CD4-positive, alpha-beta T cell treated with Interferon gamma for 1 hour (primary cell): ENCODE measurements at regions not wholly inside any gene's neighbourhood (a gene's known extent, or its start where the extent isn't known, plus 50 kb on each side); places are given as distances from the start of the nearest gene placed in this dataset.
A peak's percentile ranks its signal among the peaks of the same experiment; 100 is the strongest.
"Not testable (repeated sequence)": the region's sequence is repeated elsewhere in the genome, so short reads cannot be mapped to it uniquely, and the experiment has no call there.

Experiments
- DNase-seq: peaks from one replicate; pipeline ENCODE4 v3.0.0-alpha.2; 2020

DNA sequence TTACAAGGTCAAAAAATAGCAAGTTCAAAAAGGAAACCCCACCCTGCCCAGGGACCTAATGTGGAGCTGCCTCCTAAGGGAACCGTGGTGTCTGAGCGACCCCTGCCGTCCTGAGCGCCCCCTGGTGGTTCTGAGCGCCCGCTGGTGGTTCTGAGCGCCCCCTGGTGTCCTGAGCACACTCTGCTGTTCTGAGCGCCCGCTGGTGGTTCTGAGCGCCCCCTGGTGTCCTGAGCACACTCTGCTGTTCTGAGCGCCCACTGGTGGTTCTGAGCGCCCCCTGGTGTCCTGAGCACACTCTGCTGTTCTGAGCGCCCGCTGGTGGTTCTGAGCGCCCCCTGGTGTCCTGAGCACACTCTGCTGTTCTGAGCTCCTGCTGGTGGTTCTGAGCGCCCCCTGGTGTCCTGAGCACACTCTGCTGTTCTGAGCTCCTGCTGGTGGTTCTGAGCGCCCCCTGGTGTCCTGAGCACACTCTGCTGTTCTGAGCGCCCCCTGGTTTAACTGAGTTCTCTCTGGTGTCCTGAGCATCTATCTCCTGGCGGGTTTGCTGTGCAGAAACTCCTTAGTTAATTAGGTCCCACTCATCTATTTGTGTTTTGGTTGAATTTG is 1137.5 kb downstream of the TMEM121 start:
- DNase-seq, result peak; percentile 79

- peak; percentile 5 for DNase-seq
Observed at GRCh38 chr14:106665814-106666213, 1139.4 kb downstream of the TMEM121 start.

DNA sequence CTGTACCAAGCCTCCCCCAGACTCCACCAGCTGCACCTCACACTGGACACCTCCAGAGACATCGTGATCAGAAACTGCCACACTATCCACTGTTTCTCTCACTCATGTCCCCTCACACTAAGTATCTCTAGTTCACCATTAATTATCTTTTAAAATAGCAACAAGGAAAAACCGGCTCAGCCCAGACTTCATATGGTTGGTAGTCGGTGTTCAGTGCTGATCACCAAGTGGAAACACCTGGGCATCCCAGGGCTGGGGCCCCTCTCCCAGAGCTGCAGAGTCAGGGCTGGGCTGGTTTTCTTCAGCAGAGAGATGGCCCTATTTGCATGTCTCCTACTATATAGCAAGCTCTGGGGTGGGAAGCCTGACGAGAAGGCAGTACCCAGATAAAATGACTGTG is 1140.0 kb downstream of the TMEM121 start:
- DNase-seq, result no peak

- no peak for DNase-seq
Observed at GRCh38 chr14:106670011-106670410, 1143.6 kb downstream of the TMEM121 start.

- DNase-seq, result not testable (repeated sequence)
Observed at GRCh38 chr14:106674093-106674492, 1147.7 kb downstream of the TMEM121 start.

- DNase-seq, result not testable (repeated sequence)
Observed at GRCh38 chr14:106674509-106675125, 1148.2 kb downstream of the TMEM121 start.

- DNase-seq, result not testable (repeated sequence)
Observed at GRCh38 chr14:106675716-106676115, 1149.3 kb downstream of the TMEM121 start.

- no peak for DNase-seq
Observed at GRCh38 chr14:106679776-106680175, 1153.4 kb downstream of the TMEM121 start.

DNA sequence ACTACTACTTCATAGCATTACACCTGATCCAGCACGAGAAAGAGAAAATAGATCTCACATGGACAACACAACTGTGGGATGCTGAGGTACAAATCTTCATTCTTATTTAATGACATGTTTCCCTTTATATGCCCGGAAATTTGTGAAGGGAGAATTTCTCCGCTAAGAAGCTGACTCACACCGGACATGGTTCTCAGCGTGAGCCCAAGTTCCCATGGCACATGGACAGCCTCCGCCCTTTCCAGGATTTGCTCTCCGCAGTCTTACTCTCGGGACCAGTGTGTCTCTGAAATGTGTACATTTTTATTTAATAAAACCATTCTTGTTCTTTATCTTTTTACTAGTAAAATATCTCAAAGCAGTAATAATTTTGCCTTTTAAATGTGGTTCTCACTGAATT is 1154.8 kb downstream of the TMEM121 start:
- DNase-seq, result no peak

- DNase-seq, result no peak
Observed at GRCh38 chr14:106681568-106681967, 1155.2 kb downstream of the TMEM121 start.

DNA sequence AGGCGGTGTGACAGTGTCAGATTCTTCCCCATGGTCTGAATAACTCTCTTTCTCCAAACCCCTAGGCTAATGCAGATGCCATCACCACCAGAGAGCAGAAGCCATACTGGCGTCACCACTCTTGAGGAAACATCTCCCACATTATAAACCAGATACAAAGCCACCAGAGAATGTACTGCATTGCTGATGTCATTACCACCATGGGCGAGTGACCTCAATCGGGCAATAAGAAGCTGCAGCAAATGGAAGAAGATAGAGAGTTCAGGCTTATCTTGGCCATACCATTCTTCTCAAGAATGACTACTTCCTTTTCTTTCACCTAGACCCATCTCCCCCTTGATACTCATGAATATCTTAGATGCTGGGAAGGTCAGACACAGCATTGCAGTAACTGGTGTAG is 1157.2 kb downstream of the TMEM121 start:
- DNase-seq, result no peak

DNA sequence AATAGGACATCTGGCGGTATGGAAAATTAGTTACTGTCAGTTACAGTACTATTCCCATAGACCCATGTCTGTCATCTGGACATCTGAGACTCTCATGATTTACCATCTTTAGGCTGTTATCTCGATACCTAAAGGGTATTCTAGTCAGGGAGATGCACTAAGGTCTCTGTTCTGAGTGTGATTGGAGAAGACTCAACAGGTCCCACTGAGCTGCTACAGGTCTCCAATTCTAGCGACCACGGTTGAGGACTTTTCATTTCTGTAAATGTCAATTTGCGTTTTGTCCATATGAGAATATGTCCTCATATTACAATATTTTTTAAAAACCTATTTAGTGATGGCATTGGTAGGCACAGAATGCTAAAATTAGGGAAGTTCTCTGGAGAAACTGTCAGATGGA is 1160.2 kb downstream of the TMEM121 start:
- no peak for DNase-seq

DNA sequence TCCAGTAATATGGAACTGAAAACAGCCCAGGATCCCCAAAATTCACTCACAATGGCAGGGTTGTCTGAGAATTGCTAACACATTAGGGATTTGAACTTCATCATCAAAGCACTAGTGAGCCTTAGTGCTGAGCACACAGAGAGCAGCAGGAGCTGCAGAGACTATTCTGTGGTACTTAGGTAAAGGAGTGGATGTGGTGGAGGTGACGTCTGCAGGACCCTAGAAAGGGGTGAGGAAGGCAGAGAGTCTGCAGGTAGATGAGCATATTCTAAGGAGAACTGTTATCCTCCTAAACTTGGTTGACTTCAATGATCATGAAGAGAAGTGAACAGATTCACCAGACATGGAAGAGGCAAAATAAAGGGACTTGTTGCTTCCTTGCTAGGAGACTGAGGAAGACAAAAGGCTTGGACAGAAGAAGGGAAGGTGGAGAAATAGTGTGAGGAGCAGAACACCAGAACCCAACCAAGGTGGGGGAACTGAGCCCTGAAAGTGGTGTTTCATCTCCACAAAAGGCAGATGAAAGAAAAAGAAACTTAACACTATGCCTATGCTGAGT is 1164.0 kb downstream of the TMEM121 start:
- no peak for DNase-seq

DNA sequence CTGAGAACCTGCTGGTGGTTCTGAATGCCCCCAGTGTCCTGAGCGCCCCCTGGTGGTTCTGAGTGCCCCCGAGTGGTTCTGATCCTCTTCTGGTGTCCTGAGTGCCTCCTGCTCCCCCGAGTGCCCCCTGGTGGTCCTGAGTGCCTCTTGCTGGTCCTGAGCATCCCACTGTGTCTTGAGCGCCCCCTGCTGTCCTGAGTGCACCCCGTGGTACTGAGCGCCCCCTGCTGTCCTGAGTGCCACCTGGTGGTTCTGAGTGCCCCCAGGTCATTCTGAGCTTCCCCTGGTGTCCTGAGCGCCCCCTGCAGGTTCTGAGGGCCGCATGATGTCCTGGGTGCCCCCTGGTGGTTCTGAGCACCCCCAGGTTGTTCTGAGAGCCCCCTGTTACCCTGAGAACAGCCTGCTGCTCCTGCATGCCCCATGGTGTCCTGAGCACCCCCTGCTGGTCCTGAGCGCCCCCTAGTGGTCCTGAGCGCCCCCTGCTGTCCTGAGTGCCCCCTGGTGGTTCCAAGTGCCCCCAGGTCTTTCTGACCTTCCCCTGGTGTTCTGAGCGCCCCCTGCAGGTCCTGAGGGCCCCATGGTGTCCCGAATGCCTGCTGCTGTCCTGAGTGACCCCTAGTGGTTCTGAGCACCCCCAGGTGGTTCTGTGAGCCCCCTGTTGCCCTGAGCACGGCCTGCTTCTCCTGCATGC is 1165.4 kb downstream of the TMEM121 start:
- DNase-seq, result peak; percentile 63

GRCh38 chr14:106694638-106695393 is 1168.4 kb downstream of the TMEM121 start:
- peak; percentile 55 for DNase-seq

DNA sequence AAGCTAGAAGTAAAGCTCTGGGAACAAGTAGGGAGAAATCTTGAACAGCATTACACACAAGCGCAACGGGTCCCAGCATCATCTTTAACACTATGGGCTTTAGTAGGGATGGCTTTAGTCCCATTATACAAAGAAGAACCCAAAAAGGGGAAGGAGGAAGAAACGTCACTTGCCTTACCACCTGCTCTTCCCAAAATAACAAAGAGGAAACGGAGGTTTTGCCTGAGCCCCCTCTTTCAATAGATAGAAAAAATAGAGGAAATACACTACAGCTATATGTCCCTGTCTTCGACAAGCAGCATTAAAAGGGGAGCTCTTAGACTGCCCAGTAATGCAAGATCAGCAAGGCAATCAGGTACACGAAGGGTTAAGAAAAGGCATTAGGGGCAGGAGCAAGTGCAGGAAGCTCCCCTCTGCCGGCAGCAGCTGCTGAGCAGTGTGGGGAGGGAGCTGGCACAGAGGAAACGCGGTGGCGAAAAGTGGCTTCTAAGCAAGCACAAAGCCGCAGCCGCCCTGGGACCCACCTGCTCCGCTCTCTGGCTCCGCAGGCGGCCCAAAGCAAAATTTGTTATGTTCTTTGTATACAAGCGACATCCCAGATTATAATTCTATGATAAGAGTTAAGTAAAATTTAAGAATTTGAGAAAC is 1172.4 kb downstream of the TMEM121 start:
- not testable (repeated sequence) for DNase-seq

DNA sequence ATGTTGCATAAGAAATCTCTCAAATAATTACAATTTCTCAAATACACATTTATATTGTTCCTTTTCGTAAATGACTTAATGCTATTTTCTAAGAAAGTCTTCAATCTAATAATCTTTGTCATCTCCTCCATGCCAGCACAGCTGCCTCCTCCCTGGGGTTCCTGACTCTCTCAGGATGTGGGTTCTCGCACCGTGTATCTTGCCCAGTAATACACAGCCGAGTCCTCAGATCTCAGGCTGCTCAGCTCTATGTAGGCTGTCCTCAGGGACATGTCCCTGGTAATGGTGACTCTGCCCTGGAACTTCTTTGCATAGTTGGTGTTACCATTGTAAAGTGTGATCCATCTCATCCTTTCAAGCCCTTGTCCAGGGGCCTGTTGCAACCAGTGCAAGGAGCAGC is 1177.3 kb downstream of the TMEM121 start:
- DNase-seq, result not testable (repeated sequence)

GRCh38 chr14:106706488-106706887 is 1180.1 kb downstream of the TMEM121 start:
- not testable (repeated sequence) for DNase-seq

- not testable (repeated sequence) for DNase-seq
Observed at GRCh38 chr14:106710187-106710586, 1183.8 kb downstream of the TMEM121 start.

DNA sequence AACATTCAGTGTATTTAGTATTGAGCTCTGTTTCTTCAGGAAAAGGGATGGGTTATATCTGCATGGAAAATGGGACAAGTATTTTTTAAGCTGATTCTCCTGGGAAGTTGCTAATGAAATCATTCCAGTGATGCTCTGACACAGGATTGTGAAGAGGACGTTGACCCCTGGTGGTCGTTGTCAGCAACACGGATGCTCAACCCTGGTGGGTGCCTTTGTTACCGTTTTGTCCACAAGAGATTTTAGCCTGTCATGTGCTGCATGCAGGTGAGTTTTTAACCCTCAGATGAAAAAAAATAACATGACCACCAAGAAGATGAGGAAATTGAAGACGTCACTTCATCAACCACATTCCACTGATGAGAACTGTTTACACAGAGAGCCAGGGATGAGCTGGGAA is 1186.1 kb downstream of the TMEM121 start:
- not testable (repeated sequence) for DNase-seq

DNA sequence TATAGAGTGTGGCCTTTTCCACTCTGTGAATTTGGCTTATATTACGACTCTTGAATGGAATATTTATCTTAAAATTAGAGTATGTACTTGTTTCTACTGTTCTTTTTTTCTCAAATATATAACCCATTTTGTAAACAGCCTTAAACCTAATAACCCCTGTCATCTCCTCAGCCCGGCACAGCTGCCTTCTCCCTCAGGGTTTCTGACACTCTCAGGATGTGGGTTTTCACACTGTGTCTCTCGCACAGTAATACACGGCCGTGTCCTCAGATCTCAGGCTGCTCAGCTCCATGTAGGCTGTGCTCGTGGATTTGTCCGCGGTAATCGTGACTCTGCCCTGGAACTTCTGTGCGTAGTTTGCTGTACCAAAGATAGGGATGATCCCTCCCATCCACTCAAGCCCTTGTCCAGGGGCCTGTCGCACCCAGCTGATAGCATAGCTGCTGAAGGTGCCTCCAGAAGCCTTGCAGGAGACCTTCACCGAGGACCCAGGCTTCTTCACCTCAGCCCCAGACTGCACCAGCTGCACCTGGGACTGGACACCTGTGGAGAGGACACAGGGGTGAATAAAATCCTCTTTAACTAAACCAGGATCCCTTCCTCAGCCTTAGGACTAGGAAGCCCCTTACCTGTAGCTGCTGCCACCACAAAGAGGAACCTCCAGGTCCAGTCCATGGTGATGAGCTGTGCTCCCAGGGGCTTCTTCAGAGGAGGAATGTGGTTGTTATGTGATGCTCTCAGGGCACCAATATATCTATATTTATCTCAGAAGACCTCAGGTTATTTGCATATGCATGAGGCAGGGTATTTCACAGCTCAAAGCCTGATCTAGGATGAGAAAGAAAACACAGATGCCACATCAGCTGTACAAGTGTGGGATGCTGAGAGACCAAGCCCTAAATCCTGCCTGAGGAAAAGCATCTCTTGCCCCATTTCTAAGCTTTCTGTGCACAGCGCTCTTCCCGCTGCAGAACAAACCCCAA is 1188.4 kb downstream of the TMEM121 start:
- not testable (repeated sequence) for DNase-seq
